OCI-LY1 (cell line): ENCODE measurements at regions not wholly inside any gene's neighbourhood (a gene's known extent, or its start where the extent isn't known, plus 50 kb on each side); places are given as distances from the start of the nearest gene placed in this dataset.

ENCODE experiments used
- CTCF ChIP-seq: fragments of 200-600 bp; sonication (generic), shearing (Covaris generic); IDR thresholded peaks from 2 replicates; pipeline ENCODE4 v1.5.1; 2017; ENCODE audit warnings: mild to moderate bottlenecking, antibody characterized with exemption, low read length, moderate library complexity, mixed read lengths
- EZH2 ChIP-seq: fragments of 200-600 bp; sonication (generic), shearing (Covaris generic); IDR thresholded peaks from 2 replicates; pipeline ENCODE4 v1.8.0; 2017; ENCODE audit warnings: borderline replicate concordance, mixed run types, mild to moderate bottlenecking, antibody characterized with exemption, low read length, moderate library complexity, mixed read lengths

- TF ChIP-seq CTCF (no peak), EZH2 (no peak)
Observed at GRCh38 chr4:157824021-157824420, 348.8 kb downstream of the GASK1B start.
